Neural progenitor cell (in vitro differentiated cells): ENCODE measurements at regions not wholly inside any gene's neighbourhood (a gene's known extent, or its start where the extent isn't known, plus 50 kb on each side); places are given as distances from the start of the nearest gene placed in this dataset.
"Not testable (repeated sequence)": the region's sequence is repeated elsewhere in the genome, so short reads cannot be mapped to it uniquely, and the experiment has no call there.

Experiments
- DNase-seq: peaks from one replicate; pipeline ENCODE4 v3.0.0-alpha.2; 2016; ENCODE audit warnings: low spot score
- H2AFZ ChIP-seq: fragments of 200-600 bp; sonication (generic); replicated peaks from 2 replicates; pipeline ENCODE4 v1.6.1; 2016; ENCODE audit warnings: antibody characterized with exemption
- H3F3A ChIP-seq: fragments of 200-600 bp; sonication (generic); 2 replicates; pipeline ENCODE4 v1.6.1; 2016; ENCODE audit warnings: antibody characterized with exemption, low read depth
- H3K27ac ChIP-seq: fragments of 200-600 bp; sonication (generic); 2 replicates; pipeline ENCODE4 v1.5.1; 2016; ENCODE audit warnings: mild to moderate bottlenecking
- H3K27me3 ChIP-seq: fragments of 200-600 bp; sonication (generic); 2 replicates; pipeline ENCODE4 v1.6.1; 2016; ENCODE audit warnings: mild to moderate bottlenecking, moderate library complexity
- H3K36me3 ChIP-seq: fragments of 200-600 bp; sonication (generic); 2 replicates; pipeline ENCODE4 v1.5.1; 2016
- H3K4me1 ChIP-seq: fragments of 200-600 bp; sonication (generic); 2 replicates; pipeline ENCODE4 v1.6.1; 2016; ENCODE audit warnings: mixed run types
- H3K4me2 ChIP-seq: fragments of 200-600 bp; sonication (generic); 2 replicates; pipeline ENCODE4 v1.6.1; 2016
- H3K4me3 ChIP-seq: fragments of 200-600 bp; sonication (generic); 2 replicates; pipeline ENCODE4 v1.5.1; 2016
- H3K79me2 ChIP-seq: fragments of 200-600 bp; sonication (generic); 2 replicates; pipeline ENCODE4 v1.6.1; 2016; ENCODE audit warnings: low read depth
- H3K9ac ChIP-seq: fragments of 200-600 bp; sonication (generic); 2 replicates; pipeline ENCODE4 v1.6.1; 2016
- H3K9me3 ChIP-seq: fragments of 200-600 bp; sonication (generic); 2 replicates; pipeline ENCODE4 v1.5.1; 2016; ENCODE audit warnings: low read depth
- H4K20me1 ChIP-seq: fragments of 200-600 bp; sonication (generic); 2 replicates; pipeline ENCODE4 v1.6.1; 2016; ENCODE audit warnings: low read depth
- H3K27ac Mint-ChIP-seq: 3 replicates; pipeline ENCODE4 v1.8.0; 2021; ENCODE audit warnings: mixed read lengths
- H3K27me3 Mint-ChIP-seq: 2 replicates; pipeline ENCODE4 v1.8.0; 2022; ENCODE audit warnings: low read depth, mild to moderate bottlenecking, inconsistent platforms, moderate library complexity, mixed read lengths; ENCODE audit not compliant: insufficient read depth
- H3K36me3 Mint-ChIP-seq: 3 replicates; pipeline ENCODE4 v1.8.0; 2021; ENCODE audit warnings: mixed read lengths
- H3K4me1 Mint-ChIP-seq: 3 replicates; pipeline ENCODE4 v1.8.0; 2021; ENCODE audit warnings: mixed read lengths
- H3K4me3 Mint-ChIP-seq: 3 replicates; pipeline ENCODE4 v1.8.0; 2021; ENCODE audit warnings: mild to moderate bottlenecking, moderate library complexity, mixed read lengths
- H3K9me3 Mint-ChIP-seq: 3 replicates; pipeline ENCODE4 v1.8.0; 2020; ENCODE audit warnings: mixed read lengths
- EZH2 ChIP-seq: fragments of 200-600 bp; sonication (generic); IDR thresholded peaks from 2 replicates; pipeline ENCODE4 v1.6.1; 2017; ENCODE audit warnings: antibody characterized with exemption, mild to moderate bottlenecking, moderate library complexity
- EZH2phosphoT487 ChIP-seq: fragments of 200-600 bp; sonication (generic); IDR thresholded peaks from 2 replicates; pipeline ENCODE4 v1.6.1; 2017; ENCODE audit warnings: antibody characterized with exemption
- TF ChIP-seq, protein P1 (sequence below): fragments of 200-600 bp; sonication (generic); IDR thresholded peaks from 2 replicates; pipeline ENCODE4 v1.5.1; 2017; ENCODE audit warnings: antibody characterized with exemption, mild to moderate bottlenecking

DNA sequence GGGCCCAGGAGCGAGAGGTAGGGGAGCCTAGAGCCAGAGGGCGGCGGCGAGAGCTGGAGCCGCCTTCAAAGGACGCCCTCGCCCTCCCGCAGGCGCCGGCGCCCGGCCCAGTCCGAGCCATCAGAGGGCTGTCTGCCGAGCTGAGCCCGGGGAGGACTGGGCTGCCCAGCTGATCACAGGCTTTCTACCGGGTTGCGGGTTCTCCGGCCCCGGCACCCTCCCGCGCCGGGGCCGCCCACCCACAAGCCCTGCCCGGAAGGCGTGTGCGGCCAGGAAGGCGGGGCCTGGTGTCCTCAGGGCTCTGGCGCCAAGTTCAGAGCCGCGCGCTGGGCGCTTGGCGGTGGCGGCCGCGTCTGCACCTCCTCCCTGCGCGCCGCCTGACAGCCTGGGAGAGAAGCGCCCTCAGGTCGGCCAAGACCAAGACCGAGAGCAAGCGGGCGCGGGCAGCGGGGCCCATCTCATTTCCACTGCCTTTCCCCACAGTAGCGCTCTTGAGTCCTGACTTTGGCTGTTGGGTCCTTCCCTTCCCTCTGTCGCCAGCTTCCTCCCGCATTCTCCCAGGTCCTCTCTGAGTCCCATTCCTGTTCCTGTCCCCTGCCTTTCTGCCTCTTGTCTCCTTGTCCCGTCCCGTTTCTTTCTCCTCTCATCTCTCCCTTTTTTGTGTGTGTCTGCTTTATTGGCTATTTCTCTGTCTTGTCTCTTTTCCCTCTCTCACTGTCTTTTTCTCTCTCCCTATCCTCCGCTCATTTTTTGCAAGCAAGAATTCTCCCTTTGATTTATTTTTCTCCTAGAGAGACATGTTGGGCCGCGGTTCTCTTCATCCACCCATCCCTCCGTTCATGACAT lies 60.6 kb upstream of the MSMB start:
- peaks cover 8% of the 10 kb centered on the region for H3K4me1 Mint-ChIP-seq
- H3K4me3 Mint-ChIP-seq, result peak overlapping the region; percentile 83
- no peak overlapping the region for H3K9ac ChIP-seq

GRCh38 chr10:46108158-46108499 lies 62.1 kb upstream of the MSMB start:
- H3K9me3 Mint-ChIP-seq, H3K4me1 ChIP-seq, H3K9me3 ChIP-seq, H3K36me3 Mint-ChIP-seq, H3K79me2 ChIP-seq, DNase-seq, H3K27ac ChIP-seq, H3K27ac Mint-ChIP-seq, H3F3A ChIP-seq, H3K9ac ChIP-seq, H4K20me1 ChIP-seq, H3K4me2 ChIP-seq, H3K4me1 Mint-ChIP-seq, H3K36me3 ChIP-seq, H3K4me3 ChIP-seq, H3K4me3 Mint-ChIP-seq, H2AFZ ChIP-seq: not testable (repeated sequence)
- peaks cover 47% of the 10 kb centered on the region for H3K27me3 ChIP-seq
- H3K27me3 Mint-ChIP-seq, result peaks cover 26% of the 10 kb centered on the region

More for the DNA sequence above, 60.6 kb upstream of the MSMB start:
- H3K36me3 Mint-ChIP-seq, result no peaks in the 10 kb centered on the region
- no peak overlapping the region for H3K27ac Mint-ChIP-seq
- no peaks in the 10 kb centered on the region for H3K9me3 Mint-ChIP-seq
- Histone ChIP-seq H3K9me3 (no peaks in the 10 kb centered on the region), H3K79me2 (no peaks in the 10 kb centered on the region), H2AFZ (peak overlapping the region; percentile 63), H4K20me1 (peaks cover 9% of the 10 kb centered on the region), H3K27me3 (peaks cover 47% of the 10 kb centered on the region), H3K4me2 (peak overlapping the region; percentile 73), H3K36me3 (no peaks in the 10 kb centered on the region), H3K4me1 (no peaks in the 10 kb centered on the region), H3K27ac (no peak overlapping the region), H3K4me3 (peak overlapping the region; percentile 52), H3F3A (peaks cover 4% of the 10 kb centered on the region)
- peak; percentile 25 for TF ChIP-seq EZH2phosphoT487
- TF ChIP-seq, protein P1, sequence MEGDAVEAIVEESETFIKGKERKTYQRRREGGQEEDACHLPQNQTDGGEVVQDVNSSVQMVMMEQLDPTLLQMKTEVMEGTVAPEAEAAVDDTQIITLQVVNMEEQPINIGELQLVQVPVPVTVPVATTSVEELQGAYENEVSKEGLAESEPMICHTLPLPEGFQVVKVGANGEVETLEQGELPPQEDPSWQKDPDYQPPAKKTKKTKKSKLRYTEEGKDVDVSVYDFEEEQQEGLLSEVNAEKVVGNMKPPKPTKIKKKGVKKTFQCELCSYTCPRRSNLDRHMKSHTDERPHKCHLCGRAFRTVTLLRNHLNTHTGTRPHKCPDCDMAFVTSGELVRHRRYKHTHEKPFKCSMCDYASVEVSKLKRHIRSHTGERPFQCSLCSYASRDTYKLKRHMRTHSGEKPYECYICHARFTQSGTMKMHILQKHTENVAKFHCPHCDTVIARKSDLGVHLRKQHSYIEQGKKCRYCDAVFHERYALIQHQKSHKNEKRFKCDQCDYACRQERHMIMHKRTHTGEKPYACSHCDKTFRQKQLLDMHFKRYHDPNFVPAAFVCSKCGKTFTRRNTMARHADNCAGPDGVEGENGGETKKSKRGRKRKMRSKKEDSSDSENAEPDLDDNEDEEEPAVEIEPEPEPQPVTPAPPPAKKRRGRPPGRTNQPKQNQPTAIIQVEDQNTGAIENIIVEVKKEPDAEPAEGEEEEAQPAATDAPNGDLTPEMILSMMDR, result no peak
- TF ChIP-seq EZH2, result no peak
- peak; percentile 49 for DNase-seq
- H3K27me3 Mint-ChIP-seq, result peaks cover 27% of the 10 kb centered on the region

GRCh38 chr10:46154271-46154670 lies 108.2 kb upstream of the MSMB start:
- not testable (repeated sequence) for H3K36me3 Mint-ChIP-seq

GRCh38 chr10:46154683-46155082 lies 108.6 kb upstream of the MSMB start:
- not testable (repeated sequence) for H3F3A ChIP-seq, H3K9me3 ChIP-seq, H3K36me3 ChIP-seq, H3K27ac ChIP-seq, H3K4me2 ChIP-seq, H3K4me3 ChIP-seq, H3K9me3 Mint-ChIP-seq, H3K27me3 Mint-ChIP-seq, H3K9ac ChIP-seq, H3K27me3 ChIP-seq, H3K4me1 ChIP-seq, H3K4me3 Mint-ChIP-seq, H3K36me3 Mint-ChIP-seq, H2AFZ ChIP-seq, H3K27ac Mint-ChIP-seq, H4K20me1 ChIP-seq, DNase-seq, H3K79me2 ChIP-seq, H3K4me1 Mint-ChIP-seq

More at GRCh38 chr10:46154271-46154670, 108.2 kb upstream of the MSMB start:
- H3K4me3 ChIP-seq, H3K9ac ChIP-seq, H3K4me1 Mint-ChIP-seq, DNase-seq, H3K36me3 ChIP-seq, H3K4me3 Mint-ChIP-seq, H3K27me3 ChIP-seq, H4K20me1 ChIP-seq, H3K4me2 ChIP-seq, H2AFZ ChIP-seq, H3K27me3 Mint-ChIP-seq, H3K27ac Mint-ChIP-seq, H3K27ac ChIP-seq, H3K9me3 Mint-ChIP-seq, H3K9me3 ChIP-seq, H3K4me1 ChIP-seq, H3F3A ChIP-seq, H3K79me2 ChIP-seq: not testable (repeated sequence)

GRCh38 chr10:46156866-46157265 lies 110.8 kb upstream of the MSMB start:
- not testable (repeated sequence) for H3K9me3 ChIP-seq, DNase-seq, H3K27me3 Mint-ChIP-seq, H3K4me1 ChIP-seq, H3K36me3 Mint-ChIP-seq, H2AFZ ChIP-seq, H3K79me2 ChIP-seq, H3K4me3 Mint-ChIP-seq, H3K9me3 Mint-ChIP-seq, H3K9ac ChIP-seq, H3F3A ChIP-seq, H3K4me1 Mint-ChIP-seq, H3K27ac Mint-ChIP-seq, H3K36me3 ChIP-seq, H4K20me1 ChIP-seq, H3K4me3 ChIP-seq, H3K4me2 ChIP-seq, H3K27ac ChIP-seq, H3K27me3 ChIP-seq
